ENCODE measurements at regions not wholly inside any gene's neighbourhood (a gene's known extent, or its start where the extent isn't known, plus 50 kb on each side); places are given as distances from the start of the nearest gene placed in this dataset.

DNA sequence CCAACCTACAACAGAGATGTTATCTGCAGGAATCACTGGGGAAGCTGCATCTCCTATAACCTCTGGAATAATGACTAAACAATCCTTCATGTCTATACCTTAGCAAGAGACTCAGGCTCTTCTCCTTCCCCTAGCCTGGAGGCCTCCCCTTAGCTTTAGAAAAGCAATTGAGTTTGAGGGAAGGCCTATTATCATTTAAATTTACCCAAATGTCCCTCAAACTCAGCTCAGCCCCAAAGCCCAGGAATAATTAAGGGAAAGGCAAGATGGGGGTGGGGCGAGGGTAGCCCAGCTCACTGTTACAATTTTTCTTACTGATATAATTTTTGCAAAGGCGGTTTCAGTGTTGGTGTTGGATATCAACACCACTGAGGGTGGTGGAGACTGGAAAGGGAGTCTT is 151.4 kb upstream of the EEA1 start:
- no peak overlapping the region for H3K4me2 ChIP-seq (ENCODE audit: extremely low read depth, insufficient read depth, low read length)
- no peak overlapping the region for H3K27ac ChIP-seq (ENCODE audit: insufficient read depth, low read length)

DNA sequence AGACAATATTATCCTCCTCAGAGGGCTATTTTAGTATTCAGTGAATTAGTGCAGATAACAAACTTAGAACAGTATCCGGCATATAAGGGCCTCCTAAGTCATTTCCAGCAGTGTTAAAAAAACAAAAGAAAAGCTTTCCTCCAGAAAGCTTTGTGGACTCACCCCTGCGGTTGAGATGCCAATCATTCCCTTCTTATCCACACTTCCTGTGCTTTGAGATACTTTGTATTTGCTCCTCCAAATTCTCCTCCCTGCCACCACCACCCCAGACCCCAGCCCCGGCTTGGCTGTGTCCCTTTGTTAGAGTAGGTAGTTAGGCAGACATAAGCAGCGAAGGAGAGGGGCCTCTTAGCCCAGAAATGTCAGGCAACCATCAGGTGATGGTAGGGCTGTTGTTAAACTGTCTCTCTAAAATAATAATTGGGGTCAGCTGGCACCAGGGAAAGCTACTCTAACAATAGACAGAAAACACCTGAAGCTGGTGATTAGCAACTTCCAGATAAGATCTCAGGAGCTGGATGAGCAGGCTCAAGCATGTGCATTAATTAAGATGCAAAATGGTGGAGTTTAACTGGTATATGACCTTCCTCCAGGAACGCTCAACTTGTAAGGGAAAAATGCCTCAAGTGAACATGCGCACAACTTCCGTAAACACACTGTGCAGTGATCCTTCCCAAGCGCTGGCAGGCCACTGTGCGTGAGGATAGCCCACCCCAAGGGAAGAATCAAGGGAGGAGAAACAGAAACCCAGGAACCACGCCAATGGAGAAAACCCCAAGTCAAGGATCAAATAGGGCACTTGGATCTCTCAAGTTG is 152.1 kb upstream of the EEA1 start:
- TF ChIP-seq EZH2 (IDR thresholded peaks at IDR 0.05; ENCODE audit: low read length, missing control alignments) = no peak
- TF ChIP-seq, protein P1, sequence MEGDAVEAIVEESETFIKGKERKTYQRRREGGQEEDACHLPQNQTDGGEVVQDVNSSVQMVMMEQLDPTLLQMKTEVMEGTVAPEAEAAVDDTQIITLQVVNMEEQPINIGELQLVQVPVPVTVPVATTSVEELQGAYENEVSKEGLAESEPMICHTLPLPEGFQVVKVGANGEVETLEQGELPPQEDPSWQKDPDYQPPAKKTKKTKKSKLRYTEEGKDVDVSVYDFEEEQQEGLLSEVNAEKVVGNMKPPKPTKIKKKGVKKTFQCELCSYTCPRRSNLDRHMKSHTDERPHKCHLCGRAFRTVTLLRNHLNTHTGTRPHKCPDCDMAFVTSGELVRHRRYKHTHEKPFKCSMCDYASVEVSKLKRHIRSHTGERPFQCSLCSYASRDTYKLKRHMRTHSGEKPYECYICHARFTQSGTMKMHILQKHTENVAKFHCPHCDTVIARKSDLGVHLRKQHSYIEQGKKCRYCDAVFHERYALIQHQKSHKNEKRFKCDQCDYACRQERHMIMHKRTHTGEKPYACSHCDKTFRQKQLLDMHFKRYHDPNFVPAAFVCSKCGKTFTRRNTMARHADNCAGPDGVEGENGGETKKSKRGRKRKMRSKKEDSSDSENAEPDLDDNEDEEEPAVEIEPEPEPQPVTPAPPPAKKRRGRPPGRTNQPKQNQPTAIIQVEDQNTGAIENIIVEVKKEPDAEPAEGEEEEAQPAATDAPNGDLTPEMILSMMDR (conservative IDR thresholded peaks at IDR 0.05 in 1 of 2, IDR thresholded peaks at IDR 0.05 in 1 of 2; ENCODE audit: low read depth in 1 of 2, low read length in 2 of 2) = no peak
- Histone ChIP-seq H3K79me2 (ENCODE audit: control insufficient read depth, insufficient read depth, low read length) (no peaks in the 10 kb centered on the region), H3K9ac (ENCODE audit: insufficient read depth, low read length) (no peak overlapping the region), H3K27me3 (ENCODE audit: control insufficient read depth, insufficient read depth, low read length) (no peaks in the 10 kb centered on the region), H3K4me1 (ENCODE audit: control insufficient read depth, extremely low read depth, insufficient read depth, low read length) (no peaks in the 10 kb centered on the region), H3K27ac (ENCODE audit: insufficient read depth, low read length) (no peak overlapping the region), H3K9me3 (ENCODE audit: control insufficient read depth, insufficient read depth, low read depth, low read length) (no peaks in the 10 kb centered on the region), H3K36me3 (ENCODE audit: control insufficient read depth, insufficient read depth, low read length) (no peaks in the 10 kb centered on the region), H2AFZ (ENCODE audit: low read length) (no peak overlapping the region), H4K20me1 (ENCODE audit: control insufficient read depth, extremely low read depth, insufficient read depth, low read length) (no peaks in the 10 kb centered on the region), H3K4me2 (ENCODE audit: extremely low read depth, insufficient read depth, low read length) (no peak overlapping the region), H3K4me3 (replicated peaks in 1 of 4; ENCODE audit: control extremely low read depth in 1 of 4, insufficient read depth in 1 of 4, low read depth in 3 of 4, low read length in 4 of 4) (no peak overlapping the region)
- peak; percentile 18 to 84 for DNase-seq (ENCODE audit: low read depth in 2 of 2)

More for the DNA sequence above, 151.4 kb upstream of the EEA1 start:
- Histone ChIP-seq H2AFZ (ENCODE audit: low read length) (no peak overlapping the region), H3K4me3 (replicated peaks in 1 of 4; ENCODE audit: control extremely low read depth in 1 of 4, insufficient read depth in 1 of 4, low read depth in 3 of 4, low read length in 4 of 4) (no peak overlapping the region), H3K4me1 (ENCODE audit: control insufficient read depth, extremely low read depth, insufficient read depth, low read length) (no peaks in the 10 kb centered on the region), H4K20me1 (ENCODE audit: control insufficient read depth, extremely low read depth, insufficient read depth, low read length) (no peaks in the 10 kb centered on the region), H3K36me3 (ENCODE audit: control insufficient read depth, insufficient read depth, low read length) (no peaks in the 10 kb centered on the region), H3K27me3 (ENCODE audit: control insufficient read depth, insufficient read depth, low read length) (no peaks in the 10 kb centered on the region), H3K9me3 (ENCODE audit: control insufficient read depth, insufficient read depth, low read depth, low read length) (no peaks in the 10 kb centered on the region), H3K79me2 (ENCODE audit: control insufficient read depth, insufficient read depth, low read length) (no peaks in the 10 kb centered on the region), H3K9ac (ENCODE audit: insufficient read depth, low read length) (no peak overlapping the region)
- no peak for TF ChIP-seq EZH2 (IDR thresholded peaks at IDR 0.05; ENCODE audit: low read length, missing control alignments)
- TF ChIP-seq, protein P1 (conservative IDR thresholded peaks at IDR 0.05 in 1 of 2, IDR thresholded peaks at IDR 0.05 in 1 of 2; ENCODE audit: low read depth in 1 of 2, low read length in 2 of 2) = no peak
- DNase-seq (ENCODE audit: low read depth in 2 of 2) = no peak

DNA sequence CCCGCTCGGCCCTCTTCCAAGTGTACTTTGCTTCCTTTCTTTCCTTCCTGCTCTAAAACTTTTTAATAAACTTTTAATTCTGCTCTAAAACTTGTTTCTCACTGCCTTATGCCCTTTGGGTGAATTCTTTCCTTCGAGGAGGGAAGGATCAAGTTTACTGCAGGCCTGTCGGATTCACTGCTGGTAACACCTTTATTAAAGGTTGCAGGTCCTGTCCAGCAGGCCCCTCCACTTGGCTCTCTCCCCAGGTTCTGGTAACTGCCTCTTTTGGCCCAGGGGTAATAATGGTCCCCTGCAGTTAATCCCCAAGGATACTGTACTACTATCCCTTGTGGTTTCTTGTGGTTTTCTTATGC is 152.7 kb upstream of the EEA1 start:
- Histone ChIP-seq H3K4me3 (replicated peaks in 1 of 4; ENCODE audit: control extremely low read depth in 1 of 4, insufficient read depth in 1 of 4, low read depth in 3 of 4, low read length in 4 of 4) (no peak overlapping the region), H3K4me2 (ENCODE audit: extremely low read depth, insufficient read depth, low read length) (no peak overlapping the region), H3K9me3 (ENCODE audit: control insufficient read depth, insufficient read depth, low read depth, low read length) (no peaks in the 10 kb centered on the region), H3K4me1 (ENCODE audit: control insufficient read depth, extremely low read depth, insufficient read depth, low read length) (no peaks in the 10 kb centered on the region), H2AFZ (ENCODE audit: low read length) (no peak overlapping the region), H3K36me3 (ENCODE audit: control insufficient read depth, insufficient read depth, low read length) (no peaks in the 10 kb centered on the region), H3K9ac (ENCODE audit: insufficient read depth, low read length) (no peak overlapping the region), H3K27me3 (ENCODE audit: control insufficient read depth, insufficient read depth, low read length) (no peaks in the 10 kb centered on the region), H3K79me2 (ENCODE audit: control insufficient read depth, insufficient read depth, low read length) (no peaks in the 10 kb centered on the region), H4K20me1 (ENCODE audit: control insufficient read depth, extremely low read depth, insufficient read depth, low read length) (no peaks in the 10 kb centered on the region), H3K27ac (ENCODE audit: insufficient read depth, low read length) (no peak overlapping the region)
- no peak for DNase-seq (ENCODE audit: low read depth in 2 of 2)
- TF ChIP-seq EZH2 (IDR thresholded peaks at IDR 0.05; ENCODE audit: low read length, missing control alignments) = no peak
- TF ChIP-seq, protein P1 (conservative IDR thresholded peaks at IDR 0.05 in 1 of 2, IDR thresholded peaks at IDR 0.05 in 1 of 2; ENCODE audit: low read depth in 1 of 2, low read length in 2 of 2) = no peak
